Testis (tissue), 2 donors: ENCODE measurements at regions not wholly inside any gene's neighbourhood (a gene's known extent, or its start where the extent isn't known, plus 50 kb on each side); places are given as distances from the start of the nearest gene placed in this dataset.
"Not testable (repeated sequence)": the region's sequence is repeated elsewhere in the genome, so short reads cannot be mapped to it uniquely, and the experiment has no call there.

Experiments
- DNase-seq: peaks from one replicate; pipeline ENCODE4 v3.0.0-alpha.2; 2019
- H3K27ac ChIP-seq, 2 donors: fragments of 200-600 bp; sonication (generic); one replicate each; pipeline ENCODE4 v1.5.1; 2019
- H3K27me3 ChIP-seq: fragments of 200-600 bp; sonication (generic); one replicate; pipeline ENCODE4 v1.5.1; 2019
- H3K36me3 ChIP-seq: fragments of 200-600 bp; sonication (generic); one replicate; pipeline ENCODE4 v1.5.1; 2017; ENCODE audit warnings: low read depth; ENCODE audit errors: missing control alignments
- H3K4me1 ChIP-seq: fragments of 200-600 bp; sonication (generic); one replicate; pipeline ENCODE4 v1.5.1; 2019
- H3K4me3 ChIP-seq, 2 donors: fragments of 200-600 bp; sonication (generic); one replicate each; pipeline ENCODE4 v1.5.1; 2017 to 2019
- H3K9me3 ChIP-seq: fragments of 200-600 bp; sonication (generic); one replicate; pipeline ENCODE4 v1.5.1; 2017
- CTCF ChIP-seq, 3 experiments: fragments of 450-650 bp in 2 of 3; fragments of 200-600 bp in 1 of 3; sonication (generic) in 1 of 3; IDR thresholded peaks; one replicate each; pipeline ENCODE4 v1.5.1; 2016 to 2019; ENCODE audit warnings: antibody characterized with exemption in 3 of 3, mild to moderate bottlenecking in 2 of 3, moderate library complexity in 1 of 3
- POLR2A ChIP-seq: fragments of 450-650 bp; IDR thresholded peaks from one replicate; pipeline ENCODE4 v1.6.1; 2017; ENCODE audit warnings: antibody characterized with exemption, mild to moderate bottlenecking, moderate library complexity
- WGBS, 2 donors: methylation state at CpG; one replicate each; pipeline ENCODE4 v1.1.5; 2018; 5-methylcytosine and 5-hydroxymethylcytosine counted together
- intact Hi-C: fragments of 100-400 bp; cut with DNase I; formaldehyde crosslinking; loops from one replicate; pipeline ENCODE4 v1.15.1; 2023; ENCODE audit warnings: low total_unique reads

- H3K27ac ChIP-seq: no peak overlapping the region
- intact Hi-C loops: no loop called here
- H3K36me3 ChIP-seq: no peaks in the 10 kb centered on the region
- no peak for DNase-seq
- no peaks in the 10 kb centered on the region for H3K4me1 ChIP-seq
- H3K27me3 ChIP-seq: no peaks in the 10 kb centered on the region
- H3K4me3 ChIP-seq: no peak overlapping the region
- no peaks in the 10 kb centered on the region for H3K9me3 ChIP-seq
- TF ChIP-seq CTCF (IDR thresholded peaks at IDR 0.05) (no peak), POLR2A (no peak)
- 45 to 54% methylated on average over 2 of the region's 2 CpGs for WGBS, 2 donors
Observed at GRCh38 chr11:42806191-42806590, 505.6 kb upstream of the API5 start.

- TF ChIP-seq POLR2A: no peak
- TF ChIP-seq CTCF (IDR thresholded peaks at IDR 0.05): no peak
- Histone ChIP-seq H3K4me3 (no peak overlapping the region), H3K9me3 (no peaks in the 10 kb centered on the region), H3K4me1 (no peaks in the 10 kb centered on the region), H3K36me3 (no peaks in the 10 kb centered on the region), H3K27me3 (no peaks in the 10 kb centered on the region), H3K27ac (no peak overlapping the region)
- DNase-seq: no peak
- 35 to 37% methylated on average over 1 of the region's 1 CpG for WGBS, 2 donors
- intact Hi-C loops: no loop called here
Observed at GRCh38 chr11:42812361-42812760, 499.4 kb upstream of the API5 start.

GRCh38 chr11:42812960-42813359, 498.8 kb upstream of the API5 start:
- no peaks in the 10 kb centered on the region for H3K9me3 ChIP-seq
- H3K4me1 ChIP-seq: no peaks in the 10 kb centered on the region
- intact Hi-C loops: no loop called here
- no peak overlapping the region for H3K27ac ChIP-seq
- no peak for DNase-seq
- TF ChIP-seq CTCF (IDR thresholded peaks at IDR 0.05) (no peak), POLR2A (no peak)
- 72 to 75% methylated on average over 2 of the region's 2 CpGs for WGBS, 2 donors
- no peak overlapping the region for H3K4me3 ChIP-seq
- H3K36me3 ChIP-seq: no peaks in the 10 kb centered on the region
- H3K27me3 ChIP-seq: no peaks in the 10 kb centered on the region

- no peaks in the 10 kb centered on the region for H3K27me3 ChIP-seq
- no peak overlapping the region for H3K4me3 ChIP-seq
- TF ChIP-seq POLR2A (no peak), CTCF (IDR thresholded peaks at IDR 0.05) (no peak)
- intact Hi-C loops: no loop called here
- H3K9me3 ChIP-seq: no peaks in the 10 kb centered on the region
- WGBS, 2 donors: 81 to 92% methylated on average over 2 of the region's 2 CpGs
- no peaks in the 10 kb centered on the region for H3K4me1 ChIP-seq
- H3K36me3 ChIP-seq: no peaks in the 10 kb centered on the region
- no peak for DNase-seq
- H3K27ac ChIP-seq: no peak overlapping the region
Observed at GRCh38 chr11:42816471-42816870, 495.3 kb upstream of the API5 start.

GRCh38 chr11:42819126-42819525, 492.7 kb upstream of the API5 start:
- no peaks in the 10 kb centered on the region for H3K36me3 ChIP-seq
- 92 to 93% methylated on average over 3 of the region's 3 CpGs for WGBS, 2 donors
- no peaks in the 10 kb centered on the region for H3K9me3 ChIP-seq
- H3K27me3 ChIP-seq: no peaks in the 10 kb centered on the region
- no peak overlapping the region for H3K27ac ChIP-seq
- no peaks in the 10 kb centered on the region for H3K4me1 ChIP-seq
- TF ChIP-seq CTCF (IDR thresholded peaks at IDR 0.05): no peak
- no peak for TF ChIP-seq POLR2A
- no peak overlapping the region for H3K4me3 ChIP-seq
- intact Hi-C loops: no loop called here
- no peak for DNase-seq

- intact Hi-C loops, H3K36me3 ChIP-seq, H3K27ac ChIP-seq, H3K4me1 ChIP-seq, H3K27me3 ChIP-seq, H3K4me3 ChIP-seq, H3K9me3 ChIP-seq, DNase-seq: not testable (repeated sequence)
- 89 to 95% methylated on average over 6 of the region's 6 CpGs for WGBS, 2 donors
Observed at GRCh38 chr11:42822188-42822587, 489.6 kb upstream of the API5 start.
